Upper lobe of left lung (tissue), 4 donors: ENCODE measurements at regions not wholly inside any gene's neighbourhood (a gene's known extent, or its start where the extent isn't known, plus 50 kb on each side); places are given as distances from the start of the nearest gene placed in this dataset.

Experiments
- CTCF ChIP-seq, 6 experiments: fragments of 450-650 bp in 4 of 6; fragments of 200-600 bp in 2 of 6; sonication (generic) in 2 of 6; IDR thresholded peaks; one replicate each; pipeline ENCODE4 v1.5.1; 2016 to 2019; ENCODE audit warnings: antibody characterized with exemption in 6 of 6
- EP300 ChIP-seq, 4 donors: sonication (generic); formaldehyde crosslinking; IDR thresholded peaks; one replicate each; pipeline ENCODE4 v1.5.1; 2017; ENCODE audit warnings: antibody characterized with exemption in 4 of 4, control low read depth in 2 of 4
- POLR2A ChIP-seq, 4 donors: fragments of 450-650 bp; IDR thresholded peaks; one replicate each; pipeline ENCODE4 v1.5.1; 2016 to 2017; ENCODE audit warnings: antibody characterized with exemption in 4 of 4, mild to moderate bottlenecking in 2 of 4

GRCh38 chr13:106802917-106803316 lies 235.0 kb upstream of the ARGLU1 start:
- no peak for TF ChIP-seq CTCF (IDR thresholded peaks at IDR 0.05)
- no peak for TF ChIP-seq POLR2A (IDR thresholded peaks at IDR 0.05)
- TF ChIP-seq EP300 (IDR thresholded peaks at IDR 0.05) = no peak
